GM12878 (cell line): ENCODE measurements at regions not wholly inside any gene's neighbourhood (a gene's known extent, or its start where the extent isn't known, plus 50 kb on each side); places are given as distances from the start of the nearest gene placed in this dataset.
"Not testable (repeated sequence)": the region's sequence is repeated elsewhere in the genome, so short reads cannot be mapped to it uniquely, and the experiment has no call there.

Experiments
- ATAC-seq: fragments of 200-7000 bp; cut with Tn5 transposase; 3 replicates; pipeline ENCODE4 v1.9.1; 2020; ENCODE audit warnings: mild to moderate bottlenecking, moderate library complexity
- BruUV-seq: library from RNA; stranded (reverse); fragments of 400-500 nt; replicated peaks from 2 replicates; lab custom pipeline; 2021; lab: Mats Ljungman, UMichigan
- CTCF ChIA-PET: fragments of 300-600 bp; sonication (Branson Sonifier 250); formaldehyde crosslinking; extraction: SDS; loops from one replicate; lab custom pipeline; 2021; ENCODE audit warnings: inconsistent platforms; lab: Yijun Ruan, JAX
- POLR2A ChIA-PET: fragments of 350-600 bp; formaldehyde crosslinking; extraction: SDS; loops from one replicate; lab custom pipeline; 2021; ENCODE audit warnings: inconsistent platforms; lab: Charles Lee
- RAD21 ChIA-PET: fragments of 300-600 bp; sonication (Branson Sonifier 250); formaldehyde crosslinking; loops from one replicate; lab custom pipeline; 2023; ENCODE audit warnings: antibody characterized with exemption; ENCODE audit not compliant: unreplicated experiment; lab: Charles Lee
- SMC1A ChIA-PET: fragments of 300-600 bp; sonication (Branson Sonifier 250); formaldehyde crosslinking; loops from one replicate; lab custom pipeline; 2023; ENCODE audit not compliant: unreplicated experiment, uncharacterized antibody; lab: Charles Lee
- DNase-seq: peaks from one replicate; pipeline ENCODE4 v3.0.0-alpha.2; 2011; ENCODE audit warnings: low read depth, low spot score
- FAIRE-seq: peaks from 3 replicates; lab custom pipeline; 2011; peaks lifted over from hg19 to GRCh38; lab: Jason Lieb, UNC
- H2AFZ ChIP-seq: 2 replicates; pipeline ENCODE4 v1.6.0; 2011; ENCODE audit warnings: low read depth, low read length, control low read depth; ENCODE audit not compliant: control insufficient read depth
- H3K27ac ChIP-seq: 2 replicates; pipeline ENCODE4 v1.5.1; 2011; ENCODE audit warnings: control low read depth; ENCODE audit not compliant: control insufficient read depth, insufficient read depth
- H3K27me3 ChIP-seq, 2 experiments: replicated peaks in 1 of 2; 2 replicates each; pipeline versions ENCODE4 v1.6.0 to v1.6.1; 2011; ENCODE audit warnings: low read length in 1 of 2; ENCODE audit not compliant: control insufficient read depth in 2 of 2, insufficient read depth in 2 of 2
- H3K36me3 ChIP-seq, 2 experiments: 2 replicates each; pipeline ENCODE4 v1.5.1; 2011; ENCODE audit warnings: low read length in 1 of 2; ENCODE audit not compliant: control insufficient read depth in 2 of 2, insufficient read depth in 2 of 2
- H3K4me1 ChIP-seq: 2 replicates; pipeline ENCODE4 v1.6.1; 2011; ENCODE audit warnings: mild to moderate bottlenecking, low read length, moderate library complexity, mixed read lengths; ENCODE audit not compliant: control insufficient read depth, insufficient read depth
- H3K4me2 ChIP-seq: 2 replicates; pipeline ENCODE4 v1.6.0; 2011; ENCODE audit warnings: control low read depth; ENCODE audit not compliant: control insufficient read depth, insufficient read depth
- H3K4me3 ChIP-seq: fragments of 200-600 bp; sonication (generic); 2 replicates; pipeline ENCODE4 v1.5.1; 2016
- H3K79me2 ChIP-seq: 2 replicates; pipeline ENCODE4 v1.6.0; 2011; ENCODE audit warnings: low read length; ENCODE audit not compliant: control insufficient read depth, insufficient read depth
- H3K9ac ChIP-seq: 2 replicates; pipeline ENCODE4 v1.8.0; 2011; ENCODE audit warnings: low read length, control low read depth, mixed read lengths; ENCODE audit not compliant: control insufficient read depth, insufficient read depth
- H3K9me3 ChIP-seq: replicated peaks from 3 replicates; pipeline ENCODE4 v1.5.1; 2011; ENCODE audit warnings: mild to moderate bottlenecking, low read length; ENCODE audit not compliant: control insufficient read depth, insufficient read depth
- H4K20me1 ChIP-seq: 2 replicates; pipeline ENCODE4 v1.6.0; 2011; ENCODE audit not compliant: control insufficient read depth, insufficient read depth
- BCL11A ChIP-seq: IDR thresholded peaks from 2 replicates; pipeline ENCODE4 v1.6.1; 2011; ENCODE audit warnings: low read depth, low read length
- BHLHE40 ChIP-seq, 2 experiments: fragments of 450-650 bp in 1 of 2; IDR thresholded peaks; 2 replicates each; pipeline ENCODE4 v1.6.1; 2011 to 2017; ENCODE audit warnings: low read depth in 2 of 2, borderline replicate concordance in 1 of 2, improper control_type of control experiment in 1 of 2, low read length in 1 of 2, mild to moderate bottlenecking in 1 of 2
- IKZF2 ChIP-seq, 2 experiments: fragments of 450-650 bp; IDR thresholded peaks; 2 replicates each; pipeline ENCODE4 v1.6.1; 2017; ENCODE audit warnings: mild to moderate bottlenecking in 2 of 2, moderate library complexity in 2 of 2
- JUNB ChIP-seq: IDR thresholded peaks from 2 replicates; pipeline ENCODE4 v1.6.1; 2016; ENCODE audit warnings: antibody characterized with exemption, mild to moderate bottlenecking
- RELB ChIP-seq: fragments of 450-650 bp; IDR thresholded peaks from 2 replicates; pipeline ENCODE4 v1.6.1; 2017; ENCODE audit warnings: low read depth, mild to moderate bottlenecking, moderate library complexity
- STAT1 ChIP-seq: fragments of 450-650 bp; conservative IDR thresholded peaks from 2 replicates; pipeline ENCODE4 v1.6.1; 2014; ENCODE audit warnings: antibody characterized with exemption, mild to moderate bottlenecking
- WGBS: methylation state at CpG from one replicate; pipeline ENCODE4 v1.1.6; 2016; ENCODE audit warnings: low lambda C conversion rate; ENCODE audit not compliant: insufficient replicate concordance, insufficient coverage; ENCODE audit errors: missing lambda C conversion rate; 5-methylcytosine and 5-hydroxymethylcytosine counted together
- in situ Hi-C: fragments of 300-500 bp; cut with MboI; formaldehyde crosslinking; loops from 9 replicates; pipeline ENCODE4 v1.14.3; 2018; ENCODE audit warnings: mixed read lengths
- intact Hi-C: fragments of 100-400 bp; cut with micrococcal nuclease; formaldehyde crosslinking; loops from one replicate; pipeline ENCODE4 v1.14.2; 2022; ENCODE audit not compliant: unreplicated experiment

DNA sequence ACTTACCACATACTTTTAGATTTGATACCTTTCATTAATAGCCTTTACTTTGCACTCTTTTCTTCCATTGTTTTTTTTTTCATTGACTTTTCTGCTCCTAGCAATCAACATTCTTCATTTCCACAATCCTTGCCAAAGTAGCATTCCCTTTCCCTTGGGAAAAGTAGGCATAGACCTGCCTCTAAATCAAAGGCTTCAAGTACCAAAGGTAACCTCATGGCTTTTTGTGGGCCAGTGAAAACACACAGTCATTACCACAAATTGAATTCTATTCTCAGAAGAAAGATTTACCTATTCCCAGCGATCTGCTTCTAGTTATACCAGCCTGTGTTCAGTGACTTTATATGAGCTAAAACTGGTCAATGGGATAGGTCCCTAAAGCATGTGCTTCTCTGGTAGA lies 109.2 kb downstream of the SOCS6 start (continued):
- no peak for TF ChIP-seq RELB
- TF ChIP-seq, all 136 proteins: peak for 0

DNA sequence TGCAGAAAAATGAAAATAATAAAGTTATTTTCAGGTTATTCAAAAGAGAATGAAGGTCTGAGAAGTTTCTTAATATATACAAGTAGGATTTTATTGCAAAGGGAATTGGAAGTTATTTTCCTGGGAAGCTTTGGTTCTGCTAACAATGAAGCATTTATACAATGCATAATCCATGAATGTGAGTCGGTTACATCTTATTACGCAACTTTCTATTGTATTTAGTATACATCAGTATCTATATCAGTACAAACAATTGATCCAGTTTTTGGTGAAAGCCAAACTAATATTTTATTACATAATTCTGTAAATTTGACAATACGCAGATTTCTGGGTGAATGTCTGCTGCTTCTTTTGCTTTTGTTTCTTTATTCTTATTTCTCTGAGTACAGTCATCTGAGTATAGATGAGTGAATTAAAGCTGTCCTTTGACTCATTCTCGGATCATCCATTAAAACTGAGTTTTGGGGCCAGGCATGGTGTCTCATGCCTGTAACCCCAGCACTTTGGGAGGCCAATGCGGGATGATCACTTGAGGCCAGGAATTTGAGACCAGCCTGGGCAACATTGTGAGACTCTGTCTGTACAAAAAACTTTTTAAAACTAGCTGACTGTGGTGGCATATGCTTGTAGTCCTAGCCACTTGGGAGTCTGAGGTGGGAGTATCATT lies 108.5 kb downstream of the SOCS6 start:
- POLR2A ChIA-PET: no interaction called here

GRCh38 chr18:70395771-70396170 lies 106.9 kb downstream of the SOCS6 start:
- ATAC-seq, H3K4me2 ChIP-seq, H2AFZ ChIP-seq, H3K4me1 ChIP-seq, H3K9ac ChIP-seq, H4K20me1 ChIP-seq, RAD21 ChIA-PET, BruUV-seq, H3K27me3 ChIP-seq, in situ Hi-C loops, H3K36me3 ChIP-seq, CTCF ChIA-PET, H3K4me3 ChIP-seq, H3K79me2 ChIP-seq, H3K27ac ChIP-seq, DNase-seq, H3K9me3 ChIP-seq, SMC1A ChIA-PET, intact Hi-C loops, POLR2A ChIA-PET, FAIRE-seq: not testable (repeated sequence)
- WGBS: 29% methylated on average over 4 of the region's 4 CpGs

More for the DNA sequence above, 108.5 kb downstream of the SOCS6 start:
- in situ Hi-C loops: no loop called here
- H3K9ac ChIP-seq: no peak overlapping the region
- H3K27me3 ChIP-seq: no peaks in the 10 kb centered on the region; a peak in 1 of 4 replicates
- H3K4me3 ChIP-seq: no peak overlapping the region
- no peak overlapping the region for H3K27ac ChIP-seq
- CTCF ChIA-PET: interaction anchor here (1.0 kb wide), 1 partner anchor 93 kb away, joined by 4 read pairs; no protein-coding TSS in a partner anchor
- SMC1A ChIA-PET: interaction anchor here (0.7 kb wide), 1 partner anchor 202 kb away, joined by 3 read pairs; no protein-coding TSS in a partner anchor
- FAIRE-seq (no peak), DNase-seq (no peak), ATAC-seq (no peak)
- no peak overlapping the region for H2AFZ ChIP-seq
- H3K9me3 ChIP-seq: no peaks in the 10 kb centered on the region
- BruUV-seq: no TSS peak
- intact Hi-C loops: no loop called here
- no peak overlapping the region for H3K4me2 ChIP-seq
- RAD21 ChIA-PET: no interaction called here
- no peaks in the 10 kb centered on the region for H3K79me2 ChIP-seq
- H3K36me3 ChIP-seq: no peaks in the 10 kb centered on the region
- WGBS: 49% methylated on average over 5 of the region's 5 CpGs
- TF ChIP-seq JUNB (peak; percentile 39), BCL11A (no peak), STAT1 (no peak), BHLHE40 (IDR thresholded peaks at IDR 0.05; ENCODE audit: borderline replicate concordance in 1 of 2, low read depth in 2 of 2, low read length in 1 of 2) (no peak), IKZF2 (IDR thresholded peaks at IDR 0.05) (no peak)
- TF ChIP-seq, all 136 proteins: peak for 1
- H4K20me1 ChIP-seq: no peaks in the 10 kb centered on the region
- H3K4me1 ChIP-seq: no peaks in the 10 kb centered on the region
